ENCODE measurements at regions not wholly inside any gene's neighbourhood (a gene's known extent, or its start where the extent isn't known, plus 50 kb on each side); places are given as distances from the start of the nearest gene placed in this dataset.

DNA sequence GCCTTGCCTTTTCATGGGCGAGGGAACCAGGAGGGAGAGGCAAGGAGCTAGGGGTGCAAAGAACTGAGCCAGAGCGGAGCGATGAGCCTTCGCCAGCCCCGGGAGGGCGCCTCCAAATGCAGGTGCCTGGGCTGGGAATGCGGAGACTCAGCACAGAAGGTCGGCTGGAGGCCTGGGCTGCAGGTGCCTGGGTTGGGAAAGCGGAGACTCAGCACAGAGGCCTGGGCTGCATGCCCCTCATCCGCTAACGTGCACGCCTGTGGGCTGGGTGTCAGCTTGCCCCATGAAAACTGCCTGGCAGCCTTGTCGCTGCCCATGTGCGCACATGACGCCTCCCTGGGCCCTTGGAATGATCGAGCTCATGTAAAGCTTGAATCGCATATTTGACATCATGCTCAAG lies 51.8 kb downstream of the POM121L12 start:
- intact Hi-C loops (cut with DNase I) = no loop called here
- H3K27me3 ChIP-seq = no peaks in the 10 kb centered on the region
- H3K4me1 ChIP-seq (replicated peaks in 1 of 2) = no peaks in the 10 kb centered on the region
- no peak overlapping the region for H3K27ac ChIP-seq
- H3K36me3 ChIP-seq (replicated peaks in 1 of 2) = no peaks in the 10 kb centered on the region
- no peaks in the 10 kb centered on the region for H3K9me3 ChIP-seq (replicated peaks in 1 of 3)
- TF ChIP-seq, protein P1, sequence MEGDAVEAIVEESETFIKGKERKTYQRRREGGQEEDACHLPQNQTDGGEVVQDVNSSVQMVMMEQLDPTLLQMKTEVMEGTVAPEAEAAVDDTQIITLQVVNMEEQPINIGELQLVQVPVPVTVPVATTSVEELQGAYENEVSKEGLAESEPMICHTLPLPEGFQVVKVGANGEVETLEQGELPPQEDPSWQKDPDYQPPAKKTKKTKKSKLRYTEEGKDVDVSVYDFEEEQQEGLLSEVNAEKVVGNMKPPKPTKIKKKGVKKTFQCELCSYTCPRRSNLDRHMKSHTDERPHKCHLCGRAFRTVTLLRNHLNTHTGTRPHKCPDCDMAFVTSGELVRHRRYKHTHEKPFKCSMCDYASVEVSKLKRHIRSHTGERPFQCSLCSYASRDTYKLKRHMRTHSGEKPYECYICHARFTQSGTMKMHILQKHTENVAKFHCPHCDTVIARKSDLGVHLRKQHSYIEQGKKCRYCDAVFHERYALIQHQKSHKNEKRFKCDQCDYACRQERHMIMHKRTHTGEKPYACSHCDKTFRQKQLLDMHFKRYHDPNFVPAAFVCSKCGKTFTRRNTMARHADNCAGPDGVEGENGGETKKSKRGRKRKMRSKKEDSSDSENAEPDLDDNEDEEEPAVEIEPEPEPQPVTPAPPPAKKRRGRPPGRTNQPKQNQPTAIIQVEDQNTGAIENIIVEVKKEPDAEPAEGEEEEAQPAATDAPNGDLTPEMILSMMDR (IDR thresholded peaks at IDR 0.05) = no peak
- no peak for TF ChIP-seq POLR2A (IDR thresholded peaks at IDR 0.05)
- 83 to 94% (median 90%) methylated on average over 11 to 17 of the region's 17 CpGs for WGBS, 4 donors
- no peak for DNase-seq
- no peak overlapping the region for H3K4me3 ChIP-seq

DNA sequence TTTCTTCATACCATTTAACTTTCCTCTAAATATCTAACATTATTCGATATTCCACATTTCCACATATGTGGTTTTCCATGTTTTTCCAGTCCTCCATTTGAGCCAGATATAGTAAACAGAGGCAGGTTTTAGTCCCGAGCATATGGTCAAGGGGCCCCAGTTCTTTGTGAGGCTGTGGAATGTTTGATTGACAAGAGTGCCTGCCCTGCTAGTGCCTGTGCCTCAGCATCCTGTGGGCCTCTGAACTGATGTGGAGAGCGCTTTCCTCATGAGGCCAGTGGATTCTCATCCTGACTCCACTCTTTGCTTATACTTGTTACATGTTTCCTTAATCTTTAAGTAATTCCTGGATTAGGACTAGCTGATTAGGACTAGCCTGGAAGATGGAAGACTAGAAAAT lies 58.8 kb downstream of the POM121L12 start:
- intact Hi-C loops (cut with DNase I) = no loop called here
- Histone ChIP-seq H3K4me1 (replicated peaks in 1 of 2) (no peaks in the 10 kb centered on the region), H3K9me3 (replicated peaks in 1 of 3) (no peaks in the 10 kb centered on the region), H3K36me3 (replicated peaks in 1 of 2) (no peaks in the 10 kb centered on the region), H3K27ac (no peak overlapping the region), H3K4me3 (no peak overlapping the region), H3K27me3 (no peaks in the 10 kb centered on the region)
- 64 to 82% (median 68%) methylated on average over 3 of the region's 3 CpGs for WGBS, 4 donors
- no peak for DNase-seq
- TF ChIP-seq, protein P1 (IDR thresholded peaks at IDR 0.05) = no peak
- no peak for TF ChIP-seq POLR2A (IDR thresholded peaks at IDR 0.05)

DNA sequence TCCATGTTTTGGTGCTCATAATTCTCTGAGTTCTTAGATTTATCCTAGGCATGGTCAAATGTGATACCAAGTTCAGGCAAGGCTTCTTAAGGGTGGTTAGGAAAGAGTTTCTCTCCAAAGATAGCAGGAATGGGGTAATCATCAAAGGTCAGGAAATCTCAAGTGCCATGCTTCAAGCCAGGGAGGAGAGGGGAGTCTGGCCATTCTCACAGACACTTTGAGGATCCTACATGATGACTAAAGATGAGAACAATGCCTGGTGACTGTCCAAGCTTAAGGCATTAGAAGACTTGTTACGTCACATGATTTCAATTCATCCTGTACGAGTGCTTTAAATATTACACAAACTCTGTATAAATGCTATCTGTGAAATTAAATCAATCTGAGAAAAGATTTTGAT lies 59.4 kb downstream of the POM121L12 start:
- no peak overlapping the region for H3K27ac ChIP-seq
- H3K9me3 ChIP-seq (replicated peaks in 1 of 3) = no peaks in the 10 kb centered on the region
- H3K4me1 ChIP-seq (replicated peaks in 1 of 2) = no peaks in the 10 kb centered on the region
- H3K27me3 ChIP-seq = no peaks in the 10 kb centered on the region
- WGBS, 4 donors = 76 to 84% (median 78%) methylated on average over 2 of the region's 2 CpGs
- intact Hi-C loops (cut with DNase I) = no loop called here
- DNase-seq = no peak
- TF ChIP-seq POLR2A (IDR thresholded peaks at IDR 0.05) = no peak
- TF ChIP-seq, protein P1 (IDR thresholded peaks at IDR 0.05) = no peak
- no peak overlapping the region for H3K4me3 ChIP-seq
- H3K36me3 ChIP-seq (replicated peaks in 1 of 2) = no peaks in the 10 kb centered on the region

DNA sequence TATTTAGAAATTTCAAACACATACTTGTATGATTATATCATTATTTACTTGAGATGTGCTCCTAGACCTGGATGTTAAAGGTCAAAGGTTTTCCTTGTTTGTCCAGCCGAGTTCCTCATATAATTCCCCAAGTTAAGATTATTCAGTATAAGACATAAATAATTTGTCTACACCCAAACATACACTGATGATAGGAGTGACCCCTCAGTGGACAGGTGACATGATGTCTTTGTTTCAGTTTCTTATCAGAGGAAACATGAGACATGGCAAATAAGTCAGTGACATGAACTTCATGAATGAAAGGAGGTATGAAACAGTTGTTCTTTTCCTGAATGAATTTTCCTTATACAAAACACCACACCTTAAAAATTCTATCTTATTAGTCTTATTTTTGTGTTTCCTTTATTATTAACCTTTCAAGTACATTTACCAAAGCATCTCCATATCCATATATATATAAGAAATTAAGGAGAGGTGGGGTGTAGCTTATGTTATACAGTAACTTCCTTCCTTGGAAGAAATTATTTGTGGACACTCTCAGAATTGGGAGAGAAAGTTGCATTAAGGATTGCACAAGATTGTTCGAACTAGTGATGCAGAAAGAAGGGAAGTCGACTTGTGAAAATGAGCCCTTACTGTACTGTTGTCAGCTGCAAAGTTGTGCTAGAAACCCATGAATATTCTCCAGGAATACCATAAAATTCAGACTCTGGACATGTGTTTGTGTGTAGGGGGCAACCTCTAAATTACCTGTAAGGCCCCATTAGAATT lies 60.5 kb downstream of the POM121L12 start:
- H3K9me3 ChIP-seq (replicated peaks in 1 of 3) = no peaks in the 10 kb centered on the region
- intact Hi-C loops (cut with DNase I) = no loop called here
- H3K27ac ChIP-seq = no peak overlapping the region
- no peak for TF ChIP-seq POLR2A (IDR thresholded peaks at IDR 0.05)
- TF ChIP-seq, protein P1 (IDR thresholded peaks at IDR 0.05) = no peak
- no peak overlapping the region for H3K4me3 ChIP-seq
- 37 to 59% (median 42%) methylated on average over 3 of the region's 3 CpGs for WGBS, 4 donors
- H3K27me3 ChIP-seq = no peaks in the 10 kb centered on the region
- H3K4me1 ChIP-seq (replicated peaks in 1 of 2) = no peaks in the 10 kb centered on the region
- DNase-seq = no peak
- no peaks in the 10 kb centered on the region for H3K36me3 ChIP-seq (replicated peaks in 1 of 2)
